CD4-positive, CD25-positive, alpha-beta regulatory T cell (primary cell): ENCODE measurements at regions not wholly inside any gene's neighbourhood (a gene's known extent, or its start where the extent isn't known, plus 50 kb on each side); places are given as distances from the start of the nearest gene placed in this dataset.
A peak's percentile ranks its signal among the peaks of the same experiment; 100 is the strongest.

Experiments
- ATAC-seq, 2 donors: fragments of 150-1000 bp; cut with Tn5 transposase; one replicate each; pipeline ENCODE4 v1.10.0; 2021; ENCODE audit warnings: low read depth in 2 of 2, moderate number of reproducible peaks in 2 of 2, moderate library complexity in 1 of 2
- DNase-seq, 3 donors: peaks; one replicate each; pipeline versions ENCODE4 v3.0.0 to v3.0.0-alpha.2; 2012 to 2022; ENCODE audit warnings: mixed read lengths in 1 of 3
- H3K27ac ChIP-seq: one replicate; pipeline ENCODE4 v1.7.0; 2013; ENCODE audit warnings: mild to moderate bottlenecking, low read length; ENCODE audit not compliant: insufficient read depth, poor library complexity, severe bottlenecking
- H3K27me3 ChIP-seq: one replicate; pipeline ENCODE4 v1.7.0; 2013; ENCODE audit warnings: low read length; ENCODE audit not compliant: control insufficient read depth, insufficient read depth
- H3K36me3 ChIP-seq: one replicate; pipeline ENCODE4 v1.7.0; 2013; ENCODE audit warnings: mild to moderate bottlenecking, low read length, moderate library complexity; ENCODE audit not compliant: control insufficient read depth, insufficient read depth
- H3K4me1 ChIP-seq: 2 replicates; pipeline ENCODE4 v1.7.0; 2013; ENCODE audit warnings: mild to moderate bottlenecking, low read length; ENCODE audit not compliant: insufficient read depth, control insufficient read depth, poor library complexity, severe bottlenecking
- H3K4me3 ChIP-seq: one replicate; pipeline ENCODE4 v1.7.0; 2013; ENCODE audit warnings: low read depth, mild to moderate bottlenecking, low read length, moderate library complexity
- H3K9me3 ChIP-seq, 2 experiments: 1 replicate in 1 of 2; 2 replicates in 1 of 2; pipeline ENCODE4 v1.7.0; 2013; ENCODE audit warnings: low read length in 2 of 2, mild to moderate bottlenecking in 1 of 2, moderate library complexity in 1 of 2; ENCODE audit not compliant: control insufficient read depth in 2 of 2
- H3K27ac Mint-ChIP-seq, 3 donors: one replicate each; pipeline ENCODE4 v1.8.0; 2020 to 2022; ENCODE audit warnings: mild to moderate bottlenecking in 3 of 3, mixed read lengths in 3 of 3, moderate library complexity in 2 of 3
- H3K27me3 Mint-ChIP-seq: one replicate; pipeline ENCODE4 v1.8.0; 2022; ENCODE audit warnings: mild to moderate bottlenecking, mixed read lengths
- H3K36me3 Mint-ChIP-seq: one replicate; pipeline ENCODE4 v1.8.0; 2020; ENCODE audit warnings: mixed read lengths
- H3K4me1 Mint-ChIP-seq, 4 donors: one replicate each; pipeline ENCODE4 v1.8.0; 2020 to 2022; ENCODE audit warnings: mixed read lengths in 4 of 4, mild to moderate bottlenecking in 1 of 4
- H3K4me3 Mint-ChIP-seq, 4 donors: one replicate each; pipeline ENCODE4 v1.8.0; 2020 to 2022; ENCODE audit warnings: mild to moderate bottlenecking in 4 of 4, mixed read lengths in 4 of 4, moderate library complexity in 3 of 4
- H3K9me3 Mint-ChIP-seq, 7 donors: one replicate each; pipeline ENCODE4 v1.8.0; 2020 to 2022; ENCODE audit warnings: mixed read lengths in 7 of 7, mild to moderate bottlenecking in 3 of 7, moderate library complexity in 2 of 7

GRCh38 chrX:525134-525533, 105.5 kb upstream of the SHOX start:
- H3K27me3 Mint-ChIP-seq = no peaks in the 10 kb centered on the region
- no peaks in the 10 kb centered on the region for H3K36me3 Mint-ChIP-seq
- H3K4me3 ChIP-seq = no peak overlapping the region
- no peaks in the 10 kb centered on the region for H3K4me1 ChIP-seq
- H3K9me3 ChIP-seq = peaks cover 5 to 11% of the 10 kb centered on the region in 2 experiments
- ATAC-seq (no peak), DNase-seq (no peak)
- H3K9me3 Mint-ChIP-seq = peaks cover 0 to 18% (median 6%) of the 10 kb centered on the region in 7 donors
- H3K27ac Mint-ChIP-seq = no peak overlapping the region
- no peaks in the 10 kb centered on the region for H3K36me3 ChIP-seq
- no peaks in the 10 kb centered on the region for H3K4me1 Mint-ChIP-seq
- H3K4me3 Mint-ChIP-seq = no peak overlapping the region
- H3K27me3 ChIP-seq = no peaks in the 10 kb centered on the region
- no peak overlapping the region for H3K27ac ChIP-seq

GRCh38 chrX:526295-527224, 104.0 kb upstream of the SHOX start:
- no peaks in the 10 kb centered on the region for H3K4me1 ChIP-seq
- H3K27ac ChIP-seq = no peak overlapping the region
- Mint-ChIP-seq H3K36me3 (no peaks in the 10 kb centered on the region), H3K27ac (no peak overlapping the region), H3K4me1 (no peaks in the 10 kb centered on the region), H3K9me3 (peaks cover 3 to 21% (median 6%) of the 10 kb centered on the region in 7 donors), H3K4me3 (no peak overlapping the region), H3K27me3 (no peaks in the 10 kb centered on the region)
- DNase-seq (peak in 2 of 3 donors; percentile 18 to 28), ATAC-seq (no peak)
- H3K9me3 ChIP-seq = peaks cover 5 to 11% of the 10 kb centered on the region in 2 experiments
- H3K4me3 ChIP-seq = no peak overlapping the region
- H3K27me3 ChIP-seq = no peaks in the 10 kb centered on the region
- no peaks in the 10 kb centered on the region for H3K36me3 ChIP-seq

GRCh38 chrX:530726-531610, 99.6 kb upstream of the SHOX start:
- Histone ChIP-seq H3K27me3 (no peaks in the 10 kb centered on the region), H3K4me1 (no peaks in the 10 kb centered on the region), H3K27ac (no peak overlapping the region), H3K9me3 (peaks cover 3 to 4% of the 10 kb centered on the region in 2 experiments), H3K4me3 (no peak overlapping the region), H3K36me3 (no peaks in the 10 kb centered on the region)
- no peaks in the 10 kb centered on the region for H3K4me1 Mint-ChIP-seq
- no peak for ATAC-seq
- no peaks in the 10 kb centered on the region for H3K36me3 Mint-ChIP-seq
- H3K27ac Mint-ChIP-seq = no peak overlapping the region
- H3K4me3 Mint-ChIP-seq = no peak overlapping the region
- peaks cover 3 to 22% (median 5%) of the 10 kb centered on the region in 7 donors for H3K9me3 Mint-ChIP-seq
- H3K27me3 Mint-ChIP-seq = no peaks in the 10 kb centered on the region
- no peak for DNase-seq

- Mint-ChIP-seq H3K27me3 (no peaks in the 10 kb centered on the region), H3K9me3 (peaks cover under 1 to 23% (median 4%) of the 10 kb centered on the region in 7 donors), H3K27ac (no peak overlapping the region), H3K36me3 (no peaks in the 10 kb centered on the region), H3K4me1 (no peaks in the 10 kb centered on the region), H3K4me3 (no peak overlapping the region)
- no peaks in the 10 kb centered on the region for H3K4me1 ChIP-seq
- no peaks in the 10 kb centered on the region for H3K36me3 ChIP-seq
- no peaks in the 10 kb centered on the region for H3K27me3 ChIP-seq
- H3K9me3 ChIP-seq = peaks cover 3 to 4% of the 10 kb centered on the region in 2 experiments
- no peak for ATAC-seq
- no peak overlapping the region for H3K4me3 ChIP-seq
- DNase-seq = no peak
- no peak overlapping the region for H3K27ac ChIP-seq
Measured at GRCh38 chrX:531611-531936, 99.0 kb upstream of the SHOX start.

GRCh38 chrX:534804-535203, 95.8 kb upstream of the SHOX start:
- peaks cover under 1 to 3% of the 10 kb centered on the region in 2 experiments for H3K9me3 ChIP-seq
- H3K27me3 ChIP-seq = no peaks in the 10 kb centered on the region
- H3K4me3 ChIP-seq = no peak overlapping the region
- peaks cover 0 to 23% (median 5%) of the 10 kb centered on the region in 7 donors for H3K9me3 Mint-ChIP-seq
- no peak for DNase-seq
- H3K27me3 Mint-ChIP-seq = no peaks in the 10 kb centered on the region
- no peaks in the 10 kb centered on the region for H3K4me1 Mint-ChIP-seq
- ATAC-seq = no peak
- no peak overlapping the region for H3K4me3 Mint-ChIP-seq
- no peaks in the 10 kb centered on the region for H3K36me3 ChIP-seq
- H3K36me3 Mint-ChIP-seq = no peaks in the 10 kb centered on the region
- H3K27ac Mint-ChIP-seq = no peak overlapping the region
- no peak overlapping the region for H3K27ac ChIP-seq
- H3K4me1 ChIP-seq = no peaks in the 10 kb centered on the region

GRCh38 chrX:536616-537015, 94.0 kb upstream of the SHOX start:
- no peaks in the 10 kb centered on the region for H3K4me1 Mint-ChIP-seq
- Histone ChIP-seq H3K9me3 (peaks cover 0 to 1% of the 10 kb centered on the region in 2 experiments), H3K4me1 (no peaks in the 10 kb centered on the region), H3K36me3 (no peaks in the 10 kb centered on the region), H3K4me3 (no peak overlapping the region), H3K27me3 (no peaks in the 10 kb centered on the region), H3K27ac (no peak overlapping the region)
- DNase-seq (no peak), ATAC-seq (no peak)
- H3K27me3 Mint-ChIP-seq = no peaks in the 10 kb centered on the region
- H3K36me3 Mint-ChIP-seq = no peaks in the 10 kb centered on the region
- H3K9me3 Mint-ChIP-seq = peaks cover 0 to 11% (median 4%) of the 10 kb centered on the region in 7 donors
- no peak overlapping the region for H3K4me3 Mint-ChIP-seq
- no peak overlapping the region for H3K27ac Mint-ChIP-seq

- H3K27me3 ChIP-seq = no peaks in the 10 kb centered on the region
- Mint-ChIP-seq H3K4me1 (no peaks in the 10 kb centered on the region), H3K9me3 (peaks cover 0 to 11% (median 4%) of the 10 kb centered on the region in 7 donors), H3K27me3 (no peaks in the 10 kb centered on the region), H3K4me3 (no peak overlapping the region), H3K36me3 (no peaks in the 10 kb centered on the region), H3K27ac (no peak overlapping the region)
- H3K27ac ChIP-seq = no peak overlapping the region
- H3K9me3 ChIP-seq = peaks cover 2 to 4% of the 10 kb centered on the region in 2 experiments
- no peaks in the 10 kb centered on the region for H3K36me3 ChIP-seq
- ATAC-seq (no peak), DNase-seq (no peak)
- no peaks in the 10 kb centered on the region for H3K4me1 ChIP-seq
- no peak overlapping the region for H3K4me3 ChIP-seq
Measured at GRCh38 chrX:537151-537550, 93.4 kb upstream of the SHOX start.
